HL-60 (cell line): ENCODE measurements at regions not wholly inside any gene's neighbourhood (a gene's known extent, or its start where the extent isn't known, plus 50 kb on each side); places are given as distances from the start of the nearest gene placed in this dataset.

Experiments
- DNase-seq, 2 experiments: peaks; one replicate each; pipeline ENCODE4 v3.0.0-alpha.2; 2010 to 2020; ENCODE audit warnings: low read depth in 1 of 2, low spot score in 1 of 2
- H3K27ac ChIP-seq: fragments of 250-450 bp; sonication (Bioruptor Pico); replicated peaks from 2 replicates; pipeline ENCODE4 v1.5.1; 2020; ENCODE audit warnings: mild to moderate bottlenecking, moderate library complexity
- H3K27me3 ChIP-seq: fragments of 250-450 bp; sonication (Bioruptor Pico); 2 replicates; pipeline ENCODE4 v1.5.1; 2021; ENCODE audit warnings: mild to moderate bottlenecking, moderate library complexity; ENCODE audit not compliant: insufficient read depth, poor library complexity, severe bottlenecking
- H3K4me3 ChIP-seq: replicated peaks from 2 replicates; pipeline ENCODE4 v1.5.1; 2011; ENCODE audit warnings: mild to moderate bottlenecking, control low read depth, low read length; ENCODE audit not compliant: insufficient read depth
- CTCF ChIP-seq: IDR thresholded peaks from one replicate; pipeline ENCODE4 v1.5.1; 2011; ENCODE audit warnings: low read length, control low read depth, inconsistent platforms; ENCODE audit not compliant: insufficient read depth
- GABPA ChIP-seq: IDR thresholded peaks from 2 replicates; pipeline ENCODE4 v1.6.1; 2012; ENCODE audit warnings: low read depth
- POLR2AphosphoS5 ChIP-seq: IDR thresholded peaks from 2 replicates; pipeline ENCODE4 v1.6.1; 2012; ENCODE audit warnings: low read depth
- REST ChIP-seq: IDR thresholded peaks from 2 replicates; pipeline ENCODE4 v1.6.1; 2012; ENCODE audit warnings: low read depth; ENCODE audit not compliant: insufficient replicate concordance
- SPI1 ChIP-seq: IDR thresholded peaks from 2 replicates; pipeline ENCODE4 v1.6.1; 2012; ENCODE audit warnings: low read depth, mild to moderate bottlenecking, borderline replicate concordance

- no peak overlapping the region for H3K4me3 ChIP-seq
- TF ChIP-seq GABPA (no peak), SPI1 (no peak), POLR2AphosphoS5 (no peak), CTCF (no peak)
- H3K27me3 ChIP-seq: no peaks in the 10 kb centered on the region
- no peak overlapping the region for H3K27ac ChIP-seq
- DNase-seq: no peak
Measured at GRCh38 chr17:65413390-65413789, 148.1 kb downstream of the AXIN2 start.

- no peak for DNase-seq
- Histone ChIP-seq H3K27ac (no peak overlapping the region), H3K4me3 (no peak overlapping the region), H3K27me3 (no peaks in the 10 kb centered on the region)
- TF ChIP-seq CTCF (no peak), GABPA (no peak), REST (no peak), SPI1 (no peak), POLR2AphosphoS5 (no peak)
Measured at GRCh38 chr17:65409381-65409780, 152.1 kb downstream of the AXIN2 start.

DNA sequence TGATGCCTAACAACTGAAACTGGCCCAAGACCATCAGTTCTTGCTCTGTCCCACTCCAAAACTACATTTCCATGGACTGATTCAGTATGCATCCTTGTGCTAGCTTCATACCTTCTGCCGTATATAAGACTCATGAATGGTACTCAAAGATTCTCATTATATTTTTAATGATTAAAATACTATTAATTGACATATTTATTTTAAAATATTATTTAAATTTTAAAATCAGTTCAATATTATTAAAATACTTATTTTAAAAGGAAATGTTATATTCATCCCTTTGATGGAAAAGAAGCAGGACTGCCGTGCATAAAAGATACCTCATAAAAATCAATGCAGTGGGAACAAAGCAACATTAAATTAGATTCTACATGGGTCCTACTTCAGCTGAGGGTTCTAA lies 153.4 kb downstream of the AXIN2 start:
- no peak for DNase-seq
- TF ChIP-seq CTCF (no peak), REST (no peak), POLR2AphosphoS5 (no peak), GABPA (no peak), SPI1 (no peak)
- no peaks in the 10 kb centered on the region for H3K27me3 ChIP-seq
- H3K4me3 ChIP-seq: no peak overlapping the region
- H3K27ac ChIP-seq: no peak overlapping the region

- Histone ChIP-seq H3K4me3 (no peak overlapping the region), H3K27ac (no peak overlapping the region), H3K27me3 (no peaks in the 10 kb centered on the region)
- no peak for TF ChIP-seq GABPA
- DNase-seq: no peak
Measured at GRCh38 chr17:65407017-65407416, 154.4 kb downstream of the AXIN2 start.
